HG03439 (cell line): ENCODE measurements at regions not wholly inside any gene's neighbourhood (a gene's known extent, or its start where the extent isn't known, plus 50 kb on each side); places are given as distances from the start of the nearest gene placed in this dataset.
"Not testable (repeated sequence)": the region's sequence is repeated elsewhere in the genome, so short reads cannot be mapped to it uniquely, and the experiment has no call there.

Source experiments
- ATAC-seq: cut with Tn5 transposase; IDR thresholded peaks from one replicate; pipeline ENCODE4 v1.9.1; 2021; ENCODE audit warnings: mild to moderate bottlenecking, moderate library complexity; ENCODE audit not compliant: unreplicated experiment

DNA sequence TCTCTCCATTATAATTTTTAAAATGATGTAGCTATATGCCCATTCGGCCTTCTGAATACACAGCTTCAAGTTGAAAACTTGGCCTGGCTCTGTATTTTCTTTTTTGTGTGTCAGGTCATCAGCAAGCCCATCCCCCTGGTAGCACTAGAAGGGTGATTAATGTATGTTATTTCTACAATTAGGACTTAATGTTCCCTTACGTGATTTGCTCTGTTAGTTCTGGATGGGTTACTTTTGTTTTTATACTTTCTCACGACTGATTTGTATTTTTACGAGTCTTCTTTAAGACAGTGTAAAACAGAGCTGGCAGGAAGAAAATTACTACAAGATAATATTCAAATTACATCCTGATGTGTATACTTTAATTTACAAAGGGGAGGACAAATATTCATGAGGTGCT lies 88.4 kb upstream of the RGPD4 start:
- ATAC-seq, result no peak

DNA sequence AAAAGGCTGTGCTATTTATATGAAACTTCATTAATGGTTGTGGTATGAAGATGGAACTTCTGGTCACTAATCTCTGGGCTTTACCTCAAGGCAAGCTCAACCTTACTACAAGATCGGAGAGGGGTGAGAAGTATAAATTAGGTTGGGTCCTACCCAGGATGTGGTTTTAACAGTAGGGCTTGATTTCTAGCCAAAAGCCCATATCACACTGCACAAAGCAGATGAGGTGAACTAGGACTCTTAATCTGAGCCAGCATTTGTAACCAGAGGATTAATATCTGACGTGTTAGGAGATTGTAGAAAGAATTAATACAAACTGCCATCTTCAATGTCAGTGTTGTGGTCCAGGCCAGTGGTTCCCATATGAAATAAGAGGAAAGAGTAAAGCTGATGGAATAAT lies 86.4 kb upstream of the RGPD4 start:
- ATAC-seq, result no peak

DNA sequence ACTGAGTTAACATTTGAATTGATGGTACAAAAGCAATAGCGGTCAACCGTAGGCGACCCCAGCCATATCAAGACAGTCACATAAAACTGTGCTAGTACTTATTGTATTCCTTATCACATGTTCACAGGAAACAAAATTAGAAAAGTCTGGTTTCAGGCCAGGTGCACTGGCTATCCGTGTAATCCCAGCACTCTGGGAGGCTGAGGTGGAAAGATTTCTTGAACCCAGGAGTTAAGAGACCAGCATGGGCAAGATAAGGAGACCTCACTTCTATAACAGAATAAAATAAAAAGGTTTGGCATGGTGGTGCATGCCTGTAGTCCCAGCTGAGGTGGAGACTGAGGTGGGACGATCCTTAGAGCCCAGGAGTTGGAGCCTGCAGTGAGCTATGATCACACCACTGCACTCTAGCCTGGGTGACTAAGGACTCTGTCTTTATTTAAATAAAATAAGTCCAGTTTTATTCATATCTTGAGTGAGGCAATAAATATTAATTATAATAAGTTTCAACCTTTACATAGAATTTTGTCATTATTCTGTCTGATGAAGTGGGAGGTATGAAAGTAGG lies 84.1 kb upstream of the RGPD4 start:
- ATAC-seq, result no peak

DNA sequence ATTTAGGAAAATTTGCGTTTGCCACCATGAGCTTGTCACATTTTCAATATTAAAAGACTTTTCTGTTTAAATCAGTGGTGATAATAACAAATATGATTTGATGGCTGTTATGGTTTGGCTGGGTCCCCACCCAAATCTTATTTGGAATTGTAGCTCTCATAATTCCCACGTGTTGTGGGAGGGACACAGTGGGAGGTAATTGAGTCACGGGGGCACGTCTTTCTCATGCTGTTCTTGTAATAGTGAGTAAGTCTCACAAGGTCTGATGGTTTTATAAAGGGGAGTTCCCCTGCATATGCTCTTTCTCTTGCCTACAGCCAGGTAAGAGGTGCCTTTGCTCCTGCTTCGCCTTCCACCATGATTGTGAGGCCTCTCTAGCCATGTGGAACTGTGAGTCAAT lies 83.4 kb upstream of the RGPD4 start:
- ATAC-seq, result no peak

DNA sequence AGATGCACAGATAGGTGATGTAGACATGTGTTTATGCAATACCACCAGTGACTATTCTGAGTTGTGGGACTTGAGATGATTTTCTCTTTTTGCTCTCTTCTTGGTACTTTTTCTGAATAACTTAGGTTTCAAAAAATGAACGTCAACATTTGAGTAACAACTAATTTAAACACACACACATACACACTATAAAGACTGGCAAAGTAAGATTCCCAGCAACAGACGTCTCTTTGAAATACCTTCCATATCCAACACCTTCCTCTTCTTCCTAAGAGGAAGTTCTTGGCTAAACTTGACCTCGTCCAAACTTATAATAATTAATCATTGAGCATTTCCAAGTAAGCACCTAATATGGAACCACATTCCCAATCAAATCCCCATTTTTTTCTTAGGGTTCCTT lies 81.6 kb upstream of the RGPD4 start:
- ATAC-seq, result no peak

DNA sequence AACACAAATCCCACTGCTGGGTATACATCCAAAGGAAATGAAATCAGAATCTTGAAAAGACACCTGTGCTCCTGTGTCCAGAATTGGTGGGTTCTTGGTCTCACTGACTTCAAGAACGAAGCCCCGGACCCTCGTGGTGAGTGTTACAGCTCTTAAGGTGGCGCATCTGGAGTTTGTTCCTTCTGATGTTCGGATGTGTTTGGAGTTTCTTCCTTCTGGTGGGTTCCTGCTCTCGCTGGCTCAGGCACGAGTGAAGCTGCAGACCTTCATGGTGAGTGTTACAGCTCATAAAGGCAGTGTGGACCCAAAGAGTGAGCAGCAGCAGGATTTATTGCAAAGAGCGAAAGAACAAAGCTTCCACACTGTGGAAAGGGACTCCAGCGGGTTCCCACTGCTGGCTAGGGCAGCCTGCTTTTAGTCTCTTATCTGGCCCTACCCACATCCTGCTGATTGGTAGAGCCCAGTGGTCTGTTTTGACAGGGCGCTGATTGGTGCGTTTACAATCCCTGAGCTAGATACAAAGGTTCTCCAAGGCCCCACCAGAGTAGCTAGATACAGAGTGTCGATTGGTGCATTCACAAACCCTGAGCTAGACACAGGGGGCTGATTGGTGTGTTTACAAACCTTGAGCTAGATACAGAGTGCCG lies 80.0 kb upstream of the RGPD4 start:
- ATAC-seq, result not testable (repeated sequence)

DNA sequence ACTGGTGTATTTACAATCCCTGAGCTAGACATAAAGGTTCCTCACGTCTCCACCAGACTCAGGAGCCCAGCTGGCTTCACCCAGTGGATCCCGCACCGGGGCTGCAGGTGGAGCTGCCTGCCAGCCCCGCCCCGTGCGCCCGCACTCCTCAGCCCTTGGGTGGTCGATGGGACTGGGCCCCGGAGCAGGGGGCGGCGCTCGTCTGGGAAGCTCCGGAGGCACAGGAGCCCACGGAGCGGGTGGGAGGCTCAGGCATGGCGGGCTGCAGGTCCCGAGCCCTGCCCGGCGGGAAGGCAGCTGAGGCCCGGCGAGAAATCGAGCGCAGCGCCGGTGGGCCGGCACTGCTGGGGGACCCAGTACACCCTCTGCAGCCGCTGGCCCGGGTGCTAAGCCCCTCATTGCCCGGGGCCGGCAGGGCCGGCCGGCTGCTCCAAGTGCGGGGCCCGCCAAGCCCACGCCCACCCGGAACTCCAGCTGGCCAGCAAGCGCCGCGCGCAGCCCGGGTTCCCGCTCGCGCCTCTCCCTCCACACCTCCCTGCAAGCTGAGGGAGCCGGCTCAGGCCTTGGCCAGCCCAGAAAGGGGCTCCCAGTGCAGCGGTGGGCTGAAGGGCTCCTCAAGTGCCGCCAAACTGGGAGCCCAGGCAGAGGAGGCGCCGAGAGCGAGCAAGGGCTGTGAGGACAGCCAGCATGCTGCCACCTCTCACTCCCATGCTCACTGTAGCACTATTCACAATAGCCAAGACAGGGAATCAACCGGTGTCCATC lies 79.3 kb upstream of the RGPD4 start:
- not testable (repeated sequence) for ATAC-seq

DNA sequence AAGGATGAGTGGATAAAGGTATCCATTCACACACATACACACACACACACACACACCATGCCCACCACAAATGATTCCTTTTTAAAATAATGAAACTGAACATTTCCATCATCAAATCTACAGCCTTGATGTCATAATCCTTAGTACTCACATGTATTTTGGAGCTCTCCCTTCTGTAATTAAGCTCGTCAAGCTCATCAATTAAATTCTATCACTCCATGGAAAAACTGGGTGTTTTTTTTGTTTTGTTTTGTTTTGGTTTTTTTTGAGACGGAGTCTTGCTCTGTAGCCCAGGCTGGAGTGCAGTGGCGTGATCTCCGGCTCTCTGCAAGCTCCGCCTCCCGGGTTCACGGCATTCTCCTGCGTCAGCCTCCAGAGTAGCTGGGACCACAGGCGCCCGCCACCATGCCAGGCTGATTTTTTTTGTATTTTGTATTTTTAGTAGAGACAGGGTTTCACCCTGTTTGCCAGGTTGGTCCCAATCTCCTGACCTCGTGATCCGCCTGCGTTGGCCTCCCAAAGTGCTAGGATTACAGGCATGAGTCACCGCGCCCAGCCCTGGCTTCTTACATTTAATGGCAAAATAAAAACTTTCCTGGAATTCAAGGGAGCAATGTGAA lies 78.6 kb upstream of the RGPD4 start:
- no peak for ATAC-seq

DNA sequence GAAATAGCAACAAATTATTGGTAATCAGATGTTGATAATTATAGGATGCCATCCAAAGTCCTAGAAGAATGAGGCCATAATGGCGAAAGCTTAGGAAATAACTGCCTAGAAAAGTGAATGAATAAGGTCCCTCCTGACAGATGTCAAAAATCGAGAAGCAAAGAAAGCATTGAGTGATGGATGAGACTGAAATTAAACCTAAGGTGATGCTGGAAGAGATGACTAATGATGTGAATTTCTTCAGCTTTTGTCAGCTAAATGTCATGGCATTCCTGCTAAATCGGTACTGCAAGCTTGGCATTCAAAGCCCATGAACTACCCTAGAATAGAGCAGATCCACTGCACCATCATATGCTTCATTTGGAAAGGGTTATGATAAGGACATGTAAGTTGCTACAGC lies 74.8 kb upstream of the RGPD4 start:
- ATAC-seq, result no peak

DNA sequence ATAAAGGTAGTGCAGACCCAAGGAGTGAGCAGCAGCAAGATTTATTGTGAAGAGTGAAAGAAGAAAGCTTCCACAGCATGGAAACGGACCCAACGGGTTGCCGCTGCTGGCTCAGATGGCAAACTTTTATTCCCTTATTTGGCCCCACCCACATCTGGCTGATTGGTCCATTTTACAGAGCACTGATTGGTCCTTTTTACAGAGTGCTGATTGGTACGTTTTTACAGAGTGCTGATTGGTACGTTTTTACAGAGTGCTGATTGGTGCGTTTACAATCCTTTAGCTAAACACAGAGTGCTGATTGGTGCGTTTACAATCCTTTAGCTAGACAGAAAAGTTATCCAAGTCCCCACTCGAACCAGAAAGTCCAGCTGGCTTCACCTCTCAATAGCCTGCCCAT lies 72.9 kb upstream of the RGPD4 start:
- not testable (repeated sequence) for ATAC-seq

DNA sequence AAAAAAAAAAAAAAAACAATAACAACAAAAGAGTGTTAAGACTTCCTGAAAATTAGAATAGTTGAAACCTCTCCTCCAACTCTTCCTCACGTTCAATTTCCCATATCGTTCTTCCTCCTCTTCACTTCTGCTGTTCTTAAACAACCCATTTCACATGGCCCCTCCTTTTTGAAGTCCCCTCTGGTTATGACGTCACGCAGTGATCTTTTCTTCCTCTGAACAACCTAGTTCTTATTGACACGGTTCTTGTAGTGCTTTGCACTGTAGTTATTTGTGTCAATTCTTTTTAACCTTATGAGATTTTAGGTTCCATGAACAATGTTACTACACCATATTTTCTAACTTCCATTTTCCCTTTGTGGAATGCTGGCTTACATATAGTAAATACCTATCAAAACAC lies 69.5 kb upstream of the RGPD4 start:
- ATAC-seq, result no peak

DNA sequence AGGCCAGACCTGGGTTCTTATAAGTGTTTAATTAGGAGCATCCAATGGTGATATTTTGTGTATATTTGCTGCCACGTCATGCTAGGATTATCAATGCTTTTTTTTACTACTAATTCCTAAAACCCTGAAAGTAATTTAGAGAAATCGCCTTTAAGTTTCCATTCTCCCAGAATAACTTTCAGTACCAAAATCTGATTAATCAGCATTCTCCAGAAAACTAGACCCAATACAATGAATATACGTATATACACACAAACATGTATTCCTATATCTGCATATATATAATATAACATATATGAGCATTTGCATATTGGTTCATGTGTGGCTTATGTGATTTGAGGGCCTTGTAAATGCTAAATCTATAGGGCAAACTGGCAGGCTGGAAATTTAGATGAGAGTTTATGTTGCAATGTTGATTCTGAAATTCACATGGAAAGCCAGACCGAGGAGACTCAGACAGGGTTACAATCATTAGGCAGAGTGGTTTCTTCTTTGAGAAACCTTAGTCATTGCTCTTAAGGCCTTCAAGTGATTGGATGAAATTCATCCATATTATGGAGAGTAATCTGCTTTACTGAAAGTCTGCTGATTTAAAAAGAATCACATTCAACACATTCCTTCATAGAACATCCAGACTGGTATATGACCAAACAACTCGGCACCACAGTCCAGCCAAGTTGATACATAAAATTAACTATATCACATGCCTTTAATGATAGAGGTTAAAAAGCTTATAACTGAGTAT lies 65.9 kb upstream of the RGPD4 start:
- no peak for ATAC-seq

DNA sequence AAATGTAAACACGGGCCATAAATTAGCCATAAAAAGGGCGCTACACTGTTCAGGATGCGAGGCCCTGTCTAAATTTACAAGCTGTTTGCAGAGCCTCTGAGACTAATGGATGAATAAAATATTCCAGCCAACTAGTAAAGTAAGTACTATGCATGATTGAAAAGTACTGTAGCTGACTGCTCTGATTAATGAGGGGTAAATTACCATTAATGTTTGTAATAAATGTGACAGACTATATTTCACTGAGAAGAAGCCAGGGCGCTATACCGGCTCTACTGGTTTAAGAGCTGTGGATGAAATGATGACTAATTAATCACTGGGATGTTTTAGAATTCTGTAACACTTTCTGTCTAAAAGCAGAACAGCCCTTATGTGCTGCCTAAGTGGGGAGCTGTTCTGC lies 54.3 kb upstream of the RGPD4 start:
- ATAC-seq, result no peak

DNA sequence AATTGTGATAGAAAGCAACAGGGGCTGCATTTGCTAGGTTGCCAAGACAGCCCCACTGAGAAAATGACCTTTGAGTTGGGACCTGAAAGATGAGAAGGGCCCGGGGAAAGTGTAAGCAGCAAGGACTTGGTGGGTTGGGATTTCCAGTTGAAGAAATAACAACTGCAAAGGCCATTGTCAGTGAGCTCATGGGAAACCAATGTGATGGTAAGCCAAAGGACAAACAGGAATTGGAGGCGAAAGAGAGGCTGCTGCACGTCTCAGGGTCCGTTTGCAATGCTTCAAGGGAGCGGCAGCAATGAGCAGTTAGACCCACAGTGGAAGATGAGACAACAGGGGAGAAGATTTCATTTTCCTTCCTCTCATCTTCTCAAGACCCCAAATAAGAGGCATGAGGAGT lies 51.5 kb upstream of the RGPD4 start:
- no peak for ATAC-seq

DNA sequence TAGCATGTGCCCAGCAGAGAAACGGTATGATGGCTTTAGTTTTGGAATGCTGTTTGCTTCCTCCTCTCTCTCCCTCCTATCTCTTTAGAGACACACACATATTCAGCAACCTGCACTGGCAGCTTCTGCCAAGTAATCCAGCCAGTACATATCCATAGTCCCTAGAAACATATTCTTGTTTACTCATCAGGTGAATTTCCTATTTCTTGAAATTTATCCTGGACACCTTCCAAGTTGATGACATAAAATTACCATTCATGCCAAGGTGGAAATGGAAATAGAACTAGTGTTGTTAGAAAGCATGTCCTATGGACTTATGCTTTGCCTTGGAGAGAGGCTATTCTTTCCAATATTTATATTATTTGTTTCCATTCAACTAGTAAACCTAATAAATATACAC lies 50.9 kb upstream of the RGPD4 start:
- ATAC-seq, result no peak

DNA sequence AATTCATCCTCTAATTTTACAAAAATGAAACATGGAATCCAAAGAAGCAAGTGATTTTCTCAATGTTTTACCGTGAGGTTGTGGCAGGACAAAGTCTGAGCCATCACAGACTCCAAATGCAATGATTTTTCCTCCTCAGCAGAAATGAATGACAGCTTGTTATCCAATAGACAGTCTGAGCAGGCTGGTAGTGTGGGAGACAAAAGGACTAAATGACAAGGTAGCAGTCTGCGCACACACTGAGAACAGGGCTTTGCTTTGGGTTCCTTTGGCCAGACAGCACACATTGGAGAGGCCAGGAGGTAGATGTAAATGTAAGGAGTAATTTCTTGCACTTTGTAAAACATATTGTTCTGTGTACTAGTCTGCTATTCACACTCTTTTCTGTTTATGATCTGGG lies 50.3 kb upstream of the RGPD4 start:
- ATAC-seq, result no peak
